Transverse colon (tissue), 4 donors: ENCODE measurements at regions not wholly inside any gene's neighbourhood (a gene's known extent, or its start where the extent isn't known, plus 50 kb on each side); places are given as distances from the start of the nearest gene placed in this dataset.

Source experiments
- EP300 ChIP-seq: sonication (generic); formaldehyde crosslinking; IDR thresholded peaks from one replicate; pipeline ENCODE4 v1.6.1; 2017; ENCODE audit warnings: antibody characterized with exemption, low read depth
- POLR2A ChIP-seq: fragments of 450-650 bp; IDR thresholded peaks from one replicate; pipeline ENCODE4 v1.6.1; 2016; ENCODE audit warnings: antibody characterized with exemption, mild to moderate bottlenecking, moderate library complexity
- POLR2AphosphoS5 ChIP-seq, 3 donors: sonication (generic); formaldehyde crosslinking; IDR thresholded peaks; one replicate each; pipeline ENCODE4 v1.6.1; 2016; ENCODE audit warnings: antibody characterized with exemption in 3 of 3
- TF ChIP-seq, protein P1 (sequence below), 5 experiments: fragments of 200-600 bp in 3 of 5; fragments of 450-650 bp in 2 of 5; sonication (generic) in 3 of 5; IDR thresholded peaks; 1 replicate in 2 of 5; 2 replicates in 3 of 5; pipeline ENCODE4 v1.5.1; 2016 to 2017; ENCODE audit warnings: antibody characterized with exemption in 5 of 5, inconsistent platforms in 3 of 5, mild to moderate bottlenecking in 2 of 5, moderate library complexity in 1 of 5

DNA sequence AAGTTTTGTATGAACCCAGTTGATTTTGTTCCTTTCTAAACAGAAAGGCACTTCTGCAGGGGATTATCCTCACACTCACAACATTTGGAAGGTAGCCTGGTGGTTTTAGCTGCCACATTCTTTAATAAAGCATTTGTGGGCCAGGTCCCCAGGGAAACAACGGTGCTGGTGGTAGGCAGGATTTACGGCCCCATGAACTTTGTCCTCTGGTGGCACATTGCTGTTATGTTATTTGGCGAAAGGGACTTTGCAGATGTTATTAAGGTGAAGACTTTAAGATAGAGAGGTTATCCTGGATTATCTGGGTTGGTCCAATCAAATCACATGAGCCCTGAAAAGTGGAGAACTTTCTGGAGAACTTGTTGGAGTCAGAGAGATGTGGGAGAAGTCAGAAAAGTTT, 86.3 kb upstream of the C9orf72 start:
- TF ChIP-seq POLR2AphosphoS5 (IDR thresholded peaks at IDR 0.05) (no peak), POLR2A (no peak), EP300 (no peak)
- TF ChIP-seq, protein P1, sequence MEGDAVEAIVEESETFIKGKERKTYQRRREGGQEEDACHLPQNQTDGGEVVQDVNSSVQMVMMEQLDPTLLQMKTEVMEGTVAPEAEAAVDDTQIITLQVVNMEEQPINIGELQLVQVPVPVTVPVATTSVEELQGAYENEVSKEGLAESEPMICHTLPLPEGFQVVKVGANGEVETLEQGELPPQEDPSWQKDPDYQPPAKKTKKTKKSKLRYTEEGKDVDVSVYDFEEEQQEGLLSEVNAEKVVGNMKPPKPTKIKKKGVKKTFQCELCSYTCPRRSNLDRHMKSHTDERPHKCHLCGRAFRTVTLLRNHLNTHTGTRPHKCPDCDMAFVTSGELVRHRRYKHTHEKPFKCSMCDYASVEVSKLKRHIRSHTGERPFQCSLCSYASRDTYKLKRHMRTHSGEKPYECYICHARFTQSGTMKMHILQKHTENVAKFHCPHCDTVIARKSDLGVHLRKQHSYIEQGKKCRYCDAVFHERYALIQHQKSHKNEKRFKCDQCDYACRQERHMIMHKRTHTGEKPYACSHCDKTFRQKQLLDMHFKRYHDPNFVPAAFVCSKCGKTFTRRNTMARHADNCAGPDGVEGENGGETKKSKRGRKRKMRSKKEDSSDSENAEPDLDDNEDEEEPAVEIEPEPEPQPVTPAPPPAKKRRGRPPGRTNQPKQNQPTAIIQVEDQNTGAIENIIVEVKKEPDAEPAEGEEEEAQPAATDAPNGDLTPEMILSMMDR (IDR thresholded peaks at IDR 0.05) = no peak
